ENCODE measurements at regions not wholly inside any gene's neighbourhood (a gene's known extent, or its start where the extent isn't known, plus 50 kb on each side); places are given as distances from the start of the nearest gene placed in this dataset.
"Not testable (repeated sequence)": the region's sequence is repeated elsewhere in the genome, so short reads cannot be mapped to it uniquely, and the experiment has no call there.

DNA sequence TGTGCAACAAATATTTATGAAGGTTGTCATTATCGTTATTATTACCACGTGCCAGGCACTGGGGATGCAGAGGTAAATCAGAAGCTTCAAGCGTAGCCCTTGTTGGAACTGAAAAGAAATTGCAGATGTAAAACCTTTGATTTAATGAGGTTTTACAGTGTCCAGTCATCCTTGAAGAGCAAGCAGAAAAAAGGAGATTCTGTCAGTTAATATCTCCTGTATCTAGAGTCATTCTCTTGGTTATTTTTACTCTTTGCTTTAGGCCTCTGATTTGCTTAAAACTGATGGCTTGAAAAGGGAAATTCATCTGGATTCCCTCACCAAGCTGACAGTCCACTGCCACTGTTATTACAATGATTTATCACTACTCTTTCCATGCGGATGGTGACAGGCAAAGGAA is 179.3 kb downstream of the GALC start:
- no peak for DNase-seq

DNA sequence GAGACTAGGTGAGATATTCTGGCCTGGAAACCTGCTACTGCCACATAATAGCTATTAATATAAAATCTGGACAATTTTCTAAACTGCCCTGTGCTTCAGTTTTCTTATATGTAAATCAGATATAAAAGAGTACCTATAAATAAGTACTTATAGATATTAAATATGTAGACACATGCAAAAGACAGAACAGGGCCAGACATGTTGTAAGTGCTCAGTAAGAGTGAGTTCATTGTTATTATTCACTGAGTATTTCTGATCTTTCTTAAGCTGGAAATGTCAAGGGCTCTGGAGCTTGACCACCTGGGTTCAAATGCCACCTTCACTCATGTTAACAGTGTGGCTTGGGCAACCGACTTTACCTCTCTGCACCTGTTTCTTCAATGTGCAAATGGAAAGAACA is 179.8 kb downstream of the GALC start:
- no peak for DNase-seq

DNA sequence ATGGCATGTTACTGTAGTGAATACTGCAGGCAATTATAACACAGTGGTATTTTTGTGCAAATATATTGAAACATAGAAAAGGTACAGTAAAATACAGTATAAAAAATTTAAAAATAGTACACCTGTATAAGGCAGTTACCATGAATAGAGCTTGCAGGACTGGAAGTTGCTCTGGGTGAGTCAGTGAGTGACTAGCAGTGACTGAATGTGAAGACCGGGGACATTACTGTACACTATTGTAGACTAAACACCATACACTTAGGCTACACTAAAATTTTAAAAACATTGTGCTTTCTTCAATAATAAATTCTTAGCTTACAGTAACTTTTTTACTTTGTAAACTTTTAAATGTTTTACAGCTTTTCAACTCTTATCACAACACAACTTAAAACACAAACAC is 181.7 kb downstream of the GALC start:
- no peak for DNase-seq

DNA sequence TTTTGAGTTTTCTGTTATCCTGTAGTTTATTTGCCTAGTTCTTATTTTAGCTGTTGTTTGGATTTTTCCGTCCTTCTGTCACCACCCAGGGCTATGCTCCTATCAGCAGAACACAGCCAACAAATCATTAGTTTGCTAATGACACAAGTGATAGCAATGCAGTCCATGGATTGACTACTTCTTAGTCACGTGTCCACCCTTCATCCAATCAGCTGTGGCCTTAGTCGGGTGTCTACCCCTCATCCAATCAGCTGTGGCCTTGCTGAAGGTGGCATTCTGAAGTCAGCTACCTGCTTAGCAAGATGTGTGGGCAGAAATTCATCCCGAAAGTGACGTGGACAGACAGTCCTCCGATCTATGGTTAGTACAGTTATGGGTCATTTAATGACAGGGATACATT is 182.3 kb downstream of the GALC start:
- no peak for DNase-seq

DNA sequence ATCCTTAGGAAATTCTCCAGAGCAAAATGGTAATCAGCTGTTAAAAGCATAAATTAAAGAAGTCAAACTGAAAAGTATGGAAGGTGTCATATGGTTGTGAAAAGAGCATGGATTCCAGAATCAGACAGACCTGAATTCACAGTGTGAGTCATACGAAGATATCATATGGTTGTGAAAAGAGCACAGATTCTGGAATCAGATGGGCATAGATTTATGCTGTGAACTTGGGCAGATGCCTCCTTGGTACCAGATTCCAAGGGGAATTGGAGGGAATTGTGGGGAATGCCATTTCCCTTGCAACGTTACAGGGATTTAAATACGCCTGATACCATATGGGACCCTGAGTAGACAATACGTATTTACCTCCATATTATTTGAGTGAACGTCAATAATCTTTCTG is 183.7 kb downstream of the GALC start:
- DNase-seq: no peak

DNA sequence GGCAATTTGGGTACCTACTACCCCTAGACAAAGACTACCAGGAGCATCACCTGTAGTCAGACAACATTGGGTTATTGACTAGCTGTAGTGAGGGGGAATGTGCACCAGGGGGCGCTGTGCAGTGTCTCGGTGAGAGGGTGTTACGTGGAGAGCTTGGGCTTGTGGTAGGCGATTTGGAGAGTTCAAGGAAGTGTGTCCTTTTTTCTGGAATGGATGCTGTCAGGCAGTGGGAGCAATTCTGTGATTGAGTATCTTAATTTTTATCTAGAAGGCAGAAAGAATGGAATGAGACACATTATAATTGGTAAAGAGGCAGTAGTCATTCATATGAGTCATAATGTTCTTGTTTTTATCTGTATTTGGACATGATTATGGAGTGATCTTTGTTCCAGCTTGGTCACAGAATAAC is 187.7 kb downstream of the GALC start:
- DNase-seq: peak; percentile 48

DNA sequence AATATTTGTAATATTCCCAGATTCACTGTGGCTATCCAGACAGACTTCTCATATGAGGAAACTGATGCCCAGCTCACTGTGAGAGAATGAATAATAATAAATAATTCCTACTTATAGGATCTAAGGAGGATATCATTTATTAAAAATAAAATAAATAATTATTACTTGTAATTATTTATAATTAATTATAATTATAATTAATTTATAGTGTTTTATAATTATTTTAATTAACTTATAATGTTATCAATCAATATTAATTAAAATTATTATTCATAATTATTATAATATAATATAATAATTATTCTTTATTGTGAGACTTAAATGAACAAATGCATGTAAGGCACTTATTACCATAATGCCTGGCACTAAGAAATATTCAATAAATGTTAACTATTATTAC is 192.8 kb downstream of the GALC start:
- DNase-seq: no peak

DNA sequence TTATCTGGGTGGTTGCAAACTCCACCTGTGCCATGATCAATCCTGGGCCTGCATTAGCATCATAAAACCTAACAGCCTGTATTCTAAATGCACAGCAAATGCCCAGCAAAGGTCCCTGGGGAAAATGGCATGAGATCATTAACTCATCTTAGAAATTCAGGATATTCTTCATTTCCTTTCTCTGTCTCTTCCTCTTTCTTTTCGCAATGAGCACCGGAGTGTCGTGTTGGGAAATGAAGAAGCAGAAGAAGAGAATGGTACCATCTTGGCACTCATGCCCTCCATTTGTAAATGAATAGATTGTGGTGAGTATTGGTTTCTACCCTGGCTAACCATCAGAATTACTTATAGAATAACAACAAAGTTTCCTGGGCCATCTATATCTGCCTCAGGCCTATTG is 193.6 kb downstream of the GALC start:
- DNase-seq: no peak

DNA sequence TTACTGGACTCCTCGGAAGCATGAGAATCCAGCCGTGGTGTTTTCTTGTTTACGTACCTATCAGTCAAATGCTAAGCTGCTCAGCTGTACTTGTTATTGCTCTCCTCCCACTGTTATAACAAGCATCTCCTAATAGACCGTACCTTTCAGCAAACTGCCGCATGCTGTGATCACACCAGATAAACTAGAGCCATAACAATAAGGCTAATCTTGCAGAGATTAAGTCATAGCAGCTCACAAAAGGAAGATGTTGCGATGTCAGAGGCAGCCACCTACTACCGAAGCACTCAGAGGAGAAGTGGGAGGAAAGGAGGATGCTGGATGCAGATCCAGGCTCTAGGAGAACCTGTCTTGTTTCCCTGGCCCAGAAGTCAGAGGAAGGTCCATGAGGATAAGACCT is 196.0 kb downstream of the GALC start:
- no peak for DNase-seq

DNA sequence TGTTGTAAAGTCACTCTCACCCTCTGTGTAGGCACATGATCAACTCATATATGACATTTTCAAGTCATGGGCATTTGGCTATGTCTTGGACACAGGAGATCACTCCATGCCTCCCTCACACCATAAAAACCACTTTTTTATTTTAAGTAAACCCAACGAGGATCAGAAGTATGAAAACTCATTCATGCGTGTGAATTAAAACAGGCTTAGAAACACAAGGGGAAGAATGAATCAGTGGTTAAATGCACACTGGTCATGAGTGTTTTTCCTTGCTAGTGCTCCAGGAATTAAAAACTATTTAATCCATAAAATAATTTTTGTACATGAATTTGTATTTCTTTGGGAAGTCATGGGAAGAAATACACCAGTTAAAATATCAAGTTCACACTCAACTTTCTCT is 198.4 kb downstream of the GALC start:
- DNase-seq: no peak

DNA sequence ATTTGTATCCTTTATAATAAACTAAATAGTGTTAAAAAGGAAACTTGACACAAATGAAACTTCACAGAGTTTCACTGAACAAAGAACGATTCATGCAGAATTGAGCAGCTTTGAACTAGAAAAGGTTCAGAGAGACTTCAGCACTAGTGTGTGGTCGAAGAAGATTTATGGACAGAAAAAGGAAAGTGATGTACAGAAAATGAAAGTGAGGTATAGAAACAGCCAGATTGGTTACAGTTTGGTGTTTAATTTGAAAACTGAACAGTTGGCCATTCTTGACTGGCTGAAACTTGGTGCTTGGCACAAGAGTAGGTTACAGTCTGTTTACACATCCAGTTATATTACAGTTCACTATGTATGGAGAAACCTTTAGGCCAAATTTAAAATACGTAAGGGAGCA is 207.1 kb downstream of the GALC start:
- no peak for DNase-seq

DNA sequence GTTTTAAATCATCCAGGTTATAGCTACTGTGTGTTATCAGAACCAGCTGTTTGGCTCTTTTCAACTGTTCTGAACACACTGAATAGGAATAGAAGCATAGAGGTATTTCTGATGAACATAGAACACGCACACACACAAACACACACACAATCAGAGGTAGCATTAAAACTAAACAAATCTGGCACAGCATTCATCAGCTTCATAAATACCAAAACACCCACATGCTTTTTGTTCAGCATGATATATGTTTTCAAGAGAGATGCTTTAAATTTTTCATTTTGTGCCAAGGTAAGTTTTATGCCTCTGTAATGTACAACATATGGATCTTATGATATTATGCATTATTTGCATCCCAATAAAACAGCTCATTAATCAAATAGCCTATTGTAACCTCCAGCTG is 208.6 kb downstream of the GALC start:
- DNase-seq: no peak

DNA sequence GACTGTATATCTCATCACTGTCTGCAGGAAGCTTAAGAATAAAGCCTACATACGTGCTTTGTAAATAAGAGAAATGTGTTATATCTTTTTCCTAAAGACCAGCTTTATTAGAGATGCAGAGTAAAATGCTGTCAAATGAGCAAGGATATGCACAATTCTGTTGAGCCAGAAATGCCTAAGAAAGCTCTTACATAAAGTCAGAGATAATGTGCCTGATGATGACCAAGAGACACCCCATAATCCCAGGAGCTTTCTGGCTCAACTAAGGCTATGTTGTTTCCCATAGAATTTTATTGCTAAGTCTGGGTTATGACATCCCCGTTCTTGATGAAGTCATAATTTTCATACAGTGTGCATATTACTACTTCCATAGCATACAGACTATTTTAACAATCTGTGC is 209.9 kb downstream of the GALC start:
- DNase-seq: no peak

DNA sequence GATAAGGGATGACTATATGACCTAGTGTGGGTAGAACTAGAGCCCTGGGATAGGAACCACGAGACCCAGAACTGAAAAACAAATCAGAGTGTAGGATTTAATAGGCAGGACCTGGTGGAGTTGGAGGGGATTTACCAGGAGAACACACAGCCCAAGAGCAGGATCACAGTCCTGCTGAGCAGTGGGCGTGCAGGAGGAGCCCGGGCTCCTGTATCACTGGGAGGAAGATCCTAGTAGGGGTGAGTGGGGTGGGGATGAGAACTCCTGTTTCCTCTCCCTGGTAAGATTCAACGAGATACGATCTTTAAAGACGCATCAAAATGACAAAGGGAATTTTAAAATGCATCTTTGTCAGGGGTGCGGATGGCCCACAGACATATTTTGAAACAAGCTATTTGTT is 220.1 kb downstream of the GALC start:
- DNase-seq: no peak

DNA sequence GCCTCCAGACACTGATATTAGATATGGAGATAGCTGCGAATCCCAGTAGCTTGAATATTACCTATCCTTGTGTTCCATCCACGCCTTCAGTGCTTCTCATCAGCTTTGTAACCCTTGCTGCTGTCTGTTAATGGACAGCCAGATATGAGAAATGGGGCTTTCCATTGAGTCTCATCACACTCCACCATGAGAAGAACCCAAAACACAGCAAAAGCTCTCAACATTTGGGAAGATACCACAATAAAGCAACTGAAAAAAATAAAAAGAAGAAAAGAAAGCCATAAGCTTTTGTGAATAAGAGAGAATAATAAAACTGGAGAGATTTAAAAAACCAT is 225.4 kb downstream of the GALC start:
- DNase-seq: no peak

DNA sequence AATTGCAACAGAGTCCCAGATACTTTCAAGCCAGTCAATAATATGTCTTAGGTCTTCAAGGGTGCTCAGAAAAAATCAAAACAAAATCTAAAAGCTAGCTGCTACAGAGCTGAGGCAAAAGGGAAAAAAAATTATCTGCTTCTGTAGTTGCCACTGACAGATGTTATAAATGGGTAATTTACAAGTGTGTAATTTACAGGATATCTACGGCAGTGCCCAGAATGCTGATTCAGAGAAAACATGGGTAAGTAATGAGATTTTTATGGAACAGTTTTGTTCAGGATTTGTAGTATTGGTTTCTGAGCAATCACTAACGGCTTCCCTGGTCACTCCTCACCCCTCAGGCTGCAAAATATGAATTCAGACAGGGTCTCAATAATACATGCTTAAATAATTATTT is 234.1 kb downstream of the GALC start:
- DNase-seq: no peak

DNA sequence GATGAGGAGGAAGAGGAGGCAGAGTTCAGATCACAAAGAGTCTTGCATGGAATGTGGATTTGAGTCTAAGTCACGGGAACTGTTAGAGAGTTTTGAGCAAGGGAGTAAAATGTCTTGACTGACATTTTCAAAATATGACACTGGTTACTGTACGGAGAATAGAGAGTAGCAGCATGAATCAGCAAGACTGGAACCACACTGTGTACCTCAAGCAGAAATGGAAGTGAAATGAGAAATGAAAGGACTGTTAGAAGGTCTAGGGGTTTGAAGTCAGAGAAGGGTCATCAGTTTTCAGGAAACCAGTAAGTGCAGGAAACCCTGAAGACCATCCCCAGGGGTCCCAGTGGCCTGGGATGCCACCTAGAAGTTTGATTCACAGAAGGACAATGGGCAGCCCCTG is 236.3 kb downstream of the GALC start:
- no peak for DNase-seq

DNA sequence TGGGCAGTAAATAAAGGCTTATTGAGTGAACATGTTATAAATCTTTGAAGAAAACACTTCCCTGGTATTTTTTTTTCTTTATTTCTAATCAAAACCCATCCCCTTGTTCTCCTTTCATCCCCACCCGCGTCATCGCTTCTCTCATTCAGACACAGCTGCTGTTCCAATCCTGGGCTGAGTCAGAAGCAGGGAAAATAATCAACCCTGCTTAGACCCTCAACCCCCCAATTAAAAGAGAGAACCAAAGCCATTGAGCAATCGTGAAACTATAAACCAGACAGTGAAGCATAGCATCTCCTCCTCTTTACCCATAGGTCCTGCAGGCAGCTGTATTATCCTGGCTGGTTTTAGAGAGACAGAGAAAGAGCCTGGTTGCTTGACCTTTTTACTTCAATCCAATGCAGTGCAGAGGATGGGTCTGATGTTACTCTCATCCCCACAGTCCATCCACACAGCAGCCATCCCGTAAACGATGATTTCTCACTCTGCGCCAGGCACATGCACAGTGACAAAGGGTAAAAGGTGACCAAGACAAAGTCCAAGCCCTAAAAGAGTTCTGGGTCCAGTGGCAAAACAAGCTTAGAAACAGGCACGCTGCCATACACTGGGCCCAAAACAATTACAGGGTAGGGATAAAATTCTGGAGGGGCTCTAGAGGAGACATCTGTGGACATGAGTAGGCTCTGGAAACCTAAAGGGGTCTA is 238.3 kb downstream of the GALC start:
- DNase-seq: no peak

DNA sequence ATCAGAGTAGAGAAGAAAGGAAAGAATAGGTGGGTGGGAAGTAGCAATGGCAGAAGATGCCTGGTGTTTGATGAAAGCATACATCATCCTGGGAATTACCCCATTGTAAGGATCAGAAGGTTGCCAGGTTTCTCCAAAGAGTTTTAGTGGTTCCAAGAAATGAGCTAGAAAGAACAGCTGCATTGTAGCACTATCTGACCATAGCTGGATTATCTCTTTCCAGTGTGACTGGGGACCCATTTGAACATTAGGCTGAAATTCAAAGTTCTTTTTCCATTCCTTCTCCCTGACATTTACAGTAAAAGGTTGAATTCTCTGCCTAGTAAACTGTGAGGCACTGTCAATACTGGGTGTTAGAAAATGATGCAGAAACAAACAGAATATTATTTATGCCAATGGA is 244.4 kb downstream of the GALC start:
- DNase-seq: no peak

DNA sequence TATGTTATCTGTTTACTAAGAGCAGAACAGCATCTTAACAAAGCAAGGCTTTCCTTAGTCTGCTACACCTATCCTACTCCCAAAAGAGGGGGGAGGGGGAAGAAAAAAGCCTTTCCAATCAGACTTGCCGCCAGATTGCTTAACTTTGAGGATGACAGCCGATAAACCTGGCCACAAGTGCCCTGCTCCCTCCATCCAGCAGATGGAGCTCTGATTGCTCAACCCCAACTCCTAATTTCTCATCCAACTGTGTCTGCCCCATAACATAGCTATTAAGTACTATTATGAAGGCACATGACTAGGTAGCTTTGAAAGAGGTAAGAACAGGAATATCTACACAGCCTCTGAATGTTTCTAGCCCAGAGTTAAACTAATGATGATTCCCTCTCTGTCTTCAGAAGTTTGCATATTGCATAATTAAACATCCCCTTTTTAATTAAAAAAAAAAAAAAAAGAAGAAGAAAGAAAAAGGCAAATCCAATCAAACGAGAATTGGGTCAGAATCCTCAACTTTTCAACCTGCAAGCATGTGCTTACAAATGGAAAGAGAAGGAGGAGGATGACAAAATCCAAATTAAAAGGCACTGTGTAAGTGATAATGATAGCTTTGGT is 247.4 kb downstream of the GALC start:
- peak; percentile 49 for DNase-seq

DNA sequence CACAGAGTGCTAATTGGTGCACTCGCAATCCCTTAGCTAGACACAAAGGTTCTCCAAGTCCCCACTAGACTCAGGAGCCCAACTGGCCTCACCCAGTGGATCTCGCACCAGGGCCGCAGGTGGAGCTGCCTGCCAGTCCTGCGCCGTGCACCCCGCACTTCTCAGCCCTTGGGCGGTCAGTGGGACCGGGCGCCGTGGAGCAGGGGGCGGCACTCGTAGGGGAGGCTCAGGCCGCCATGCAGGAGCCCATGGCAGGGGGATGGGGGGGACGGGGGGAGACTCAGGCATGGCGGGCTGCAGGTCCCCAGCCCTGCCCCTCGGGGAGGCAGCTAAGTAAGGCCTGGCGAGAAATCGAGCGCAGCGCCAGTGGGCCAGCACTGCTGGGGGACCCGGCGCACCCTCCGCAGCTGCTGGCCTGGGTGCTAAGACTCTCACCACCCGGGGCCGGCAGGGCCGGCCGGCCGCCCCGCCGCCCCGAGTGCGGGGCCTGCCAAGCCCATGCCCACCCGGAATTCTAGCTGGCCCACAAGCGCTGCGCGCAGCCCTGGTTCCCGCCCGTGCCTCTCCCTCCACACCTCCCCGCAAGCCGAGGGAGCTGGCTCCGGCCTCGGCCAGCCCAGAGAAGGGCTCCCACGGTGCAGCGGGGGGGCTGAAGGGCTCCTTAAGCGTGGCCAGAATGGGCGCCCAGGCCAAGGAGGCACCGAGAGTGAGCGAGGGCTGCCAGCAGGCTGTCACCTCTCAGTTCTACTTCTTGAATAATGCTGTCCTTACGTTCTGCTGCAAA is 258.2 kb downstream of the GALC start:
- not testable (repeated sequence) for DNase-seq

DNA sequence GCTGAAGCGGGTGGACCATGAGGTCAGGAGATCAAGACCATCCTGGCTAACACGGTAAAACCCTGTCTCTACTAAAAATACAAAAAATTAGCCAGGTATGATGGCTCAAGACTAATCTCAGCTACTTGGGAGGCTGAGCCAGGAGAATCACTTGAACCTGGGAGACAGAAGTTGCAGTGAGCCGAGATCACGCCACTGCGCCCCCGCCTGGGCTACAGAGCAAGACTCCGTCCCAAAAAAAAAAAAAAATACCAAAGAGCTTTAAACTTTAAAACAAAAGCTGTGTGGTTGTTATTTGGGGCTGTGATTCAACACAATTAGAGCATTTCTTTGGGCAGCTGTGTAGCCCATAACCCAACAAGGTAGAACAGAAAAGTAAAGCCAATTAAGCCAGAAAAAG is 259.9 kb downstream of the GALC start:
- DNase-seq: not testable (repeated sequence)

DNA sequence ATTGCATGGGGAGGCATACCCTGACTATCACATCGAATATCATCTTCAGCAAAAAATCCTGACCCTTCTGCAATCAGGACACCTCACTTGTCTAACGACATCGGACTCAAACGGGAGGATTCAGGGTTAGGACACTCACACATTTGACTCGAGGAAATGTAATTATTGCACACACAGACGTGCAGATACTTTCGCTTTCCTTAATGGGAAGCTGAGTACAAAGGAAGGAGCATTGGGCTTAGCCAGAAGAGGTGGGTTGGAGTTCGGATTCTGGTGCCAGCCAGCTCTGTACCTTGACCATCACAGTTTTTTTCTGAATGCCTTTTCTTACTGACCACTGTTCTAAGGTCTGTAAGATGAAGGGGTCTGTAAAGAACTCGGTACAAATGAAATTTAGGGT is 260.4 kb downstream of the GALC start:
- DNase-seq: no peak

DNA sequence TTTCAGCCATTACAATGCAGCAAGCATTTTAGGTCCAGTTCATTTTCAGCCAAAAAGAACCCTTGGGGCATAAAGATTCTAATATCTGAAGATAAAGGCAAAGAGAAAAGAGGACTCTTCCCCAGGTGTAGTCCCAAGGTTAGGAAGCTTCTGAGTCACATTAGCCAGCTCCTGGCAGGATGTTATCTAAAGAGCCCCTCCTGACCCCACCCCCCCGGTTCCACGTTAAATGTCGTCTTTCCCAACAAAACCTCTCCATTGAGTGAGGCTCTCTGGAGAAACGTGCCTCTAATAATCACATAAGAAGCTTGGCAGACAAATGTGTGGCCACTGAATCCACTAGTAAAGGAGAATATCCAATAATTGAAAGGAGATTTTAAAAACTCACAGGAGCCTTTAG is 267.7 kb downstream of the GALC start:
- no peak for DNase-seq
